ENCODE measurements at regions not wholly inside any gene's neighbourhood (a gene's known extent, or its start where the extent isn't known, plus 50 kb on each side); places are given as distances from the start of the nearest gene placed in this dataset.

DNA sequence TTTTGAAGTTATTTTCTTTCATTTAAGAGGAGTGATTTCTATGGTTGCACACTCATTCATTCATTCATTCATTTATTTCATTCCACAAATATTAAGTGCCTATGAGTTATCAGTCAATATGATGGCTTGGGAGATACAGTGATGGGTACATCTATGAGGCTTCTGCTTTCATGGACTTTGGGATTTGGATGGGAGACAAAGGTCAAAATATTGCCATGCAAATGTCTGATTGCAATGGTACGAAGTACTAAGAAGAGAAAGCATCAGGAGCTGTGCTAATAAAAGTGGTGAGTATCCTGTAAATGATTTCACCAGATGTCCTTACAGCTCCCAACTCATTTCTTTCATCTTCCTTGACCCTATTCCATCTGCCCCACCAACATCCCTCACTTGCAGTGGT, 174.4 kb upstream of the MEX3C start:
- no peaks in the 10 kb centered on the region for H3K36me3 ChIP-seq (ENCODE audit: control insufficient read depth in 2 of 2, insufficient read depth in 2 of 2, low read length in 1 of 2)
- no peaks in the 10 kb centered on the region for H4K20me1 ChIP-seq (ENCODE audit: control insufficient read depth, insufficient read depth)
- H3K4me2 ChIP-seq (ENCODE audit: control insufficient read depth, insufficient read depth), result no peak overlapping the region
- FAIRE-seq, result no peak
- no peak for ATAC-seq
- TF ChIP-seq NR2C1 (IDR thresholded peaks at IDR 0.05) (no peak), FOS (IDR thresholded peaks at IDR 0.05; ENCODE audit: borderline replicate concordance, extremely low read depth, insufficient read length) (no peak), PML (IDR thresholded peaks at IDR 0.05; ENCODE audit: low read length) (no peak), NFYB (IDR thresholded peaks at IDR 0.05; ENCODE audit: insufficient read depth, low read depth, low read length) (no peak), EP300 (IDR thresholded peaks at IDR 0.05; ENCODE audit: borderline replicate concordance in 1 of 2, control insufficient read depth in 1 of 2, low read depth in 2 of 2, low read length in 2 of 2) (no peak), ZNF207 (IDR thresholded peaks at IDR 0.05; ENCODE audit: borderline replicate concordance) (no peak), ASH2L (IDR thresholded peaks at IDR 0.05; ENCODE audit: borderline replicate concordance, low read depth) (no peak), SPI1 (IDR thresholded peaks at IDR 0.05; ENCODE audit: borderline replicate concordance, insufficient read depth, low read depth, low read length) (no peak)
- ChIA-PET CTCF (interaction anchor here (1.3 kb wide), 1 partner anchor 99 kb away, joined by 4 read pairs; no protein-coding TSS in a partner anchor), POLR2A (no interaction called here), RAD21 (ENCODE audit: unreplicated experiment) (no interaction called here), SMC1A (ENCODE audit: uncharacterized antibody, unreplicated experiment) (no interaction called here)
- BruUV-seq (replicated peaks), result no TSS peak
- no peak overlapping the region for H2AFZ ChIP-seq (ENCODE audit: control insufficient read depth, low read depth, low read length)
- DNase-seq (ENCODE audit: low read depth, low spot score), result no peak
- no peak overlapping the region for H3K9ac ChIP-seq (ENCODE audit: control insufficient read depth, insufficient read depth, low read length)
- in situ Hi-C loops (cut with MboI), result no loop called here
- no peaks in the 10 kb centered on the region; a peak in 1 of 4 replicates for H3K27me3 ChIP-seq (replicated peaks in 1 of 2; ENCODE audit: control insufficient read depth in 2 of 2, insufficient read depth in 2 of 2, low read length in 1 of 2)
- H3K4me3 ChIP-seq, result no peak overlapping the region
- intact Hi-C loops (cut with micrococcal nuclease; ENCODE audit: unreplicated experiment), result no loop called here
- H3K27ac ChIP-seq (ENCODE audit: control insufficient read depth, insufficient read depth), result no peak overlapping the region
- no peaks in the 10 kb centered on the region; the same call in 2 of the 3 replicates for H3K9me3 ChIP-seq (replicated peaks; ENCODE audit: control insufficient read depth, insufficient read depth, low read length)
- H3K79me2 ChIP-seq (ENCODE audit: control insufficient read depth, insufficient read depth, low read length), result no peaks in the 10 kb centered on the region
- 0% methylated on average over 1 of the region's 1 CpG for WGBS (ENCODE audit: insufficient coverage, insufficient replicate concordance, low lambda C conversion rate, missing lambda C conversion rate)
- no peaks in the 10 kb centered on the region for H3K4me1 ChIP-seq (ENCODE audit: control insufficient read depth, insufficient read depth, low read length)

DNA sequence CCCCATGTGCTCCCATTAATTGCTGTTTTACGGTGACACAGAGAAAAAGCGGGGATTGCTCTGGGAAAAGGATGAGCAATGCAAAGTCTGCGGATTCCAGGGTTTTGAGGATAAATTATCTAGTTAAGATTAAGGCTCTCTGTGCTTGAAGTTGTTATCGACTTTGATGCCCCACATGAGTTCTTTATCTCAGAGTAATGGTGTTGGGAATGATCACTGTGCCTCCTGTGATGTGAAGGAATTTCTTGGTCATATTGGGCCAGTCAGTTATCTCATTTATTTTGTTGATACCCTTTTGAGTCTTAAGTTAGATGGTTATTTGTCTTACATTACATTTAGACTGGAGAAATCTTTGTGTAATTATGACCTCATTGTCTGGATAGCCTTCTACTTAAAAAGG, 184.6 kb upstream of the MEX3C start:
- DNase-seq (ENCODE audit: low read depth, low spot score) (no peak), FAIRE-seq (no peak), ATAC-seq (no peak)
- H3K27me3 ChIP-seq (replicated peaks in 1 of 2; ENCODE audit: control insufficient read depth in 2 of 2, insufficient read depth in 2 of 2, low read length in 1 of 2), result no peaks in the 10 kb centered on the region; a peak in 2 of 4 replicates
- ChIA-PET CTCF (interaction anchor here (0.9 to 1.6 kb wide), 2 partner anchors 43 to 274 kb away, joined by 4 to 9 read pairs; no protein-coding TSS in a partner anchor), POLR2A (no interaction called here), SMC1A (ENCODE audit: uncharacterized antibody, unreplicated experiment) (no interaction called here), RAD21 (ENCODE audit: unreplicated experiment) (interaction anchor here (2.1 to 3.7 kb wide), 2 partner anchors 10 to 271 kb away, joined by 5 to 17 read pairs; no protein-coding TSS in a partner anchor)
- H3K4me1 ChIP-seq (ENCODE audit: control insufficient read depth, insufficient read depth, low read length), result no peaks in the 10 kb centered on the region
- BruUV-seq (replicated peaks), result no TSS peak
- no peak overlapping the region for H3K27ac ChIP-seq (ENCODE audit: control insufficient read depth, insufficient read depth)
- intact Hi-C loops (cut with micrococcal nuclease; ENCODE audit: unreplicated experiment), result loop anchor here (5.0 kb wide), 1 partner anchor 270 kb away; no protein-coding TSS in a partner anchor
- H3K9me3 ChIP-seq (replicated peaks; ENCODE audit: control insufficient read depth, insufficient read depth, low read length), result no peaks in the 10 kb centered on the region
- H3K4me3 ChIP-seq, result no peak overlapping the region
- in situ Hi-C loops (cut with MboI), result loop anchor here (25.0 kb wide), 1 partner anchor 270 kb away; no protein-coding TSS in a partner anchor
- H4K20me1 ChIP-seq (ENCODE audit: control insufficient read depth, insufficient read depth), result no peaks in the 10 kb centered on the region
- no peak overlapping the region for H3K4me2 ChIP-seq (ENCODE audit: control insufficient read depth, insufficient read depth)
- H3K36me3 ChIP-seq (ENCODE audit: control insufficient read depth in 2 of 2, insufficient read depth in 2 of 2, low read length in 1 of 2), result no peaks in the 10 kb centered on the region
- no peak overlapping the region for H2AFZ ChIP-seq (ENCODE audit: control insufficient read depth, low read depth, low read length)
- no peak overlapping the region for H3K9ac ChIP-seq (ENCODE audit: control insufficient read depth, insufficient read depth, low read length)
- WGBS (ENCODE audit: insufficient coverage, insufficient replicate concordance, low lambda C conversion rate, missing lambda C conversion rate), result 22% methylated on average over 4 of the region's 4 CpGs
- no peaks in the 10 kb centered on the region for H3K79me2 ChIP-seq (ENCODE audit: control insufficient read depth, insufficient read depth, low read length)
- TF ChIP-seq FOXM1 (IDR thresholded peaks at IDR 0.05; ENCODE audit: low read depth, low read length) (no peak), SMARCA5 (IDR thresholded peaks at IDR 0.05) (no peak), ZZZ3 (IDR thresholded peaks at IDR 0.05; ENCODE audit: control insufficient read depth, insufficient read length, low read depth) (no peak), CHD2 (IDR thresholded peaks at IDR 0.05; ENCODE audit: borderline replicate concordance, low read depth, low read length) (no peak), EZH2 (IDR thresholded peaks at IDR 0.05; ENCODE audit: borderline replicate concordance, control insufficient read depth, low read depth, low read length) (no peak)
- TF ChIP-seq, protein P1, sequence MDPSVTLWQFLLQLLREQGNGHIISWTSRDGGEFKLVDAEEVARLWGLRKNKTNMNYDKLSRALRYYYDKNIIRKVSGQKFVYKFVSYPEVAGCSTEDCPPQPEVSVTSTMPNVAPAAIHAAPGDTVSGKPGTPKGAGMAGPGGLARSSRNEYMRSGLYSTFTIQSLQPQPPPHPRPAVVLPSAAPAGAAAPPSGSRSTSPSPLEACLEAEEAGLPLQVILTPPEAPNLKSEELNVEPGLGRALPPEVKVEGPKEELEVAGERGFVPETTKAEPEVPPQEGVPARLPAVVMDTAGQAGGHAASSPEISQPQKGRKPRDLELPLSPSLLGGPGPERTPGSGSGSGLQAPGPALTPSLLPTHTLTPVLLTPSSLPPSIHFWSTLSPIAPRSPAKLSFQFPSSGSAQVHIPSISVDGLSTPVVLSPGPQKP (IDR thresholded peaks at IDR 0.05; ENCODE audit: low read depth, low read length), result no peak
- TF ChIP-seq, protein P2, sequence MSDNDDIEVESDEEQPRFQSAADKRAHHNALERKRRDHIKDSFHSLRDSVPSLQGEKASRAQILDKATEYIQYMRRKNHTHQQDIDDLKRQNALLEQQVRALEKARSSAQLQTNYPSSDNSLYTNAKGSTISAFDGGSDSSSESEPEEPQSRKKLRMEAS (IDR thresholded peaks at IDR 0.05; ENCODE audit: low read depth, low read length), result no peak
- TF ChIP-seq, protein P3, sequence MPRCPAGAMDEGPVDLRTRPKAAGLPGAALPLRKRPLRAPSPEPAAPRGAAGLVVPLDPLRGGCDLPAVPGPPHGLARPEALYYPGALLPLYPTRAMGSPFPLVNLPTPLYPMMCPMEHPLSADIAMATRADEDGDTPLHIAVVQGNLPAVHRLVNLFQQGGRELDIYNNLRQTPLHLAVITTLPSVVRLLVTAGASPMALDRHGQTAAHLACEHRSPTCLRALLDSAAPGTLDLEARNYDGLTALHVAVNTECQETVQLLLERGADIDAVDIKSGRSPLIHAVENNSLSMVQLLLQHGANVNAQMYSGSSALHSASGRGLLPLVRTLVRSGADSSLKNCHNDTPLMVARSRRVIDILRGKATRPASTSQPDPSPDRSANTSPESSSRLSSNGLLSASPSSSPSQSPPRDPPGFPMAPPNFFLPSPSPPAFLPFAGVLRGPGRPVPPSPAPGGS (IDR thresholded peaks at IDR 0.05; ENCODE audit: borderline replicate concordance, insufficient read depth, low read depth, low read length, poor library complexity, severe bottlenecking), result no peak

Data from GM12878 (cell line).